ENCODE measurements at regions not wholly inside any gene's neighbourhood (a gene's known extent, or its start where the extent isn't known, plus 50 kb on each side); places are given as distances from the start of the nearest gene placed in this dataset.
"Not testable (repeated sequence)": the region's sequence is repeated elsewhere in the genome, so short reads cannot be mapped to it uniquely, and the experiment has no call there.

- no peak for DNase-seq (ENCODE audit: low read depth)
Observed at GRCh38 chr15:46938169-46938568, 779.1 kb upstream of the SEMA6D start.

- no peak for DNase-seq (ENCODE audit: low read depth)
Observed at GRCh38 chr15:46941241-46941640, 776.1 kb upstream of the SEMA6D start.

- DNase-seq (ENCODE audit: low read depth), result no peak
Observed at GRCh38 chr15:46946953-46947352, 770.4 kb upstream of the SEMA6D start.

GRCh38 chr15:46955576-46955975 lies 761.7 kb upstream of the SEMA6D start:
- no peak for DNase-seq (ENCODE audit: low read depth)

GRCh38 chr15:46956456-46956855 lies 760.8 kb upstream of the SEMA6D start:
- no peak for DNase-seq (ENCODE audit: low read depth)

GRCh38 chr15:46956881-46957280 lies 760.4 kb upstream of the SEMA6D start:
- no peak for DNase-seq (ENCODE audit: low read depth)

GRCh38 chr15:46960581-46960980 lies 756.7 kb upstream of the SEMA6D start:
- DNase-seq (ENCODE audit: low read depth), result no peak

- DNase-seq (ENCODE audit: low read depth), result no peak
Observed at GRCh38 chr15:46961795-46962194, 755.5 kb upstream of the SEMA6D start.

- DNase-seq (ENCODE audit: low read depth), result not testable (repeated sequence)
Observed at GRCh38 chr15:46988055-46988454, 729.2 kb upstream of the SEMA6D start.

GRCh38 chr15:46996359-46996758 lies 720.9 kb upstream of the SEMA6D start:
- DNase-seq (ENCODE audit: low read depth), result no peak

GRCh38 chr15:46997501-46997900 lies 719.8 kb upstream of the SEMA6D start:
- no peak for DNase-seq (ENCODE audit: low read depth)

- DNase-seq (ENCODE audit: low read depth), result no peak
Observed at GRCh38 chr15:47003568-47003967, 713.7 kb upstream of the SEMA6D start.

GRCh38 chr15:47013446-47013845 lies 703.9 kb upstream of the SEMA6D start:
- DNase-seq (ENCODE audit: low read depth), result no peak

GRCh38 chr15:47027322-47027946 lies 689.9 kb upstream of the SEMA6D start:
- no peak for DNase-seq (ENCODE audit: low read depth)

GRCh38 chr15:47035475-47036406 lies 681.6 kb upstream of the SEMA6D start:
- no peak for DNase-seq (ENCODE audit: low read depth)

GRCh38 chr15:47037003-47037402 lies 680.3 kb upstream of the SEMA6D start:
- DNase-seq (ENCODE audit: low read depth), result no peak

GRCh38 chr15:47039225-47039624 lies 678.1 kb upstream of the SEMA6D start:
- no peak for DNase-seq (ENCODE audit: low read depth)

- no peak for DNase-seq (ENCODE audit: low read depth)
Observed at GRCh38 chr15:47041301-47041700, 676.0 kb upstream of the SEMA6D start.

GRCh38 chr15:47047981-47048380 lies 669.3 kb upstream of the SEMA6D start:
- not testable (repeated sequence) for DNase-seq (ENCODE audit: low read depth)

- DNase-seq (ENCODE audit: low read depth), result no peak
Observed at GRCh38 chr15:47066392-47066791, 650.9 kb upstream of the SEMA6D start.

GRCh38 chr15:47077846-47078245 lies 639.5 kb upstream of the SEMA6D start:
- DNase-seq (ENCODE audit: low read depth), result not testable (repeated sequence)

- no peak for DNase-seq (ENCODE audit: low read depth)
Observed at GRCh38 chr15:47095833-47096232, 621.5 kb upstream of the SEMA6D start.

GRCh38 chr15:47098526-47098925 lies 618.8 kb upstream of the SEMA6D start:
- DNase-seq (ENCODE audit: low read depth), result not testable (repeated sequence)
